HL-60 (cell line): ENCODE measurements at regions not wholly inside any gene's neighbourhood (a gene's known extent, or its start where the extent isn't known, plus 50 kb on each side); places are given as distances from the start of the nearest gene placed in this dataset.

ENCODE experiments used
- DNase-seq, 2 experiments: peaks; one replicate each; pipeline ENCODE4 v3.0.0-alpha.2; 2010 to 2020; ENCODE audit warnings: low read depth in 1 of 2, low spot score in 1 of 2
- H3K27ac ChIP-seq: fragments of 250-450 bp; sonication (Bioruptor Pico); replicated peaks from 2 replicates; pipeline ENCODE4 v1.5.1; 2020; ENCODE audit warnings: mild to moderate bottlenecking, moderate library complexity
- H3K27me3 ChIP-seq: fragments of 250-450 bp; sonication (Bioruptor Pico); 2 replicates; pipeline ENCODE4 v1.5.1; 2021; ENCODE audit warnings: mild to moderate bottlenecking, moderate library complexity; ENCODE audit not compliant: insufficient read depth, poor library complexity, severe bottlenecking
- H3K4me3 ChIP-seq: replicated peaks from 2 replicates; pipeline ENCODE4 v1.5.1; 2011; ENCODE audit warnings: mild to moderate bottlenecking, control low read depth, low read length; ENCODE audit not compliant: insufficient read depth
- GABPA ChIP-seq: IDR thresholded peaks from 2 replicates; pipeline ENCODE4 v1.6.1; 2012; ENCODE audit warnings: low read depth
- POLR2AphosphoS5 ChIP-seq: IDR thresholded peaks from 2 replicates; pipeline ENCODE4 v1.6.1; 2012; ENCODE audit warnings: low read depth
- SPI1 ChIP-seq: IDR thresholded peaks from 2 replicates; pipeline ENCODE4 v1.6.1; 2012; ENCODE audit warnings: low read depth, mild to moderate bottlenecking, borderline replicate concordance
- TF ChIP-seq, protein P1 (sequence below): IDR thresholded peaks from 2 replicates; pipeline ENCODE4 v1.6.1; 2012; ENCODE audit warnings: low read depth; ENCODE audit not compliant: insufficient replicate concordance
- TF ChIP-seq, protein P2 (sequence below): IDR thresholded peaks from one replicate; pipeline ENCODE4 v1.5.1; 2011; ENCODE audit warnings: low read length, control low read depth, inconsistent platforms; ENCODE audit not compliant: insufficient read depth

DNA sequence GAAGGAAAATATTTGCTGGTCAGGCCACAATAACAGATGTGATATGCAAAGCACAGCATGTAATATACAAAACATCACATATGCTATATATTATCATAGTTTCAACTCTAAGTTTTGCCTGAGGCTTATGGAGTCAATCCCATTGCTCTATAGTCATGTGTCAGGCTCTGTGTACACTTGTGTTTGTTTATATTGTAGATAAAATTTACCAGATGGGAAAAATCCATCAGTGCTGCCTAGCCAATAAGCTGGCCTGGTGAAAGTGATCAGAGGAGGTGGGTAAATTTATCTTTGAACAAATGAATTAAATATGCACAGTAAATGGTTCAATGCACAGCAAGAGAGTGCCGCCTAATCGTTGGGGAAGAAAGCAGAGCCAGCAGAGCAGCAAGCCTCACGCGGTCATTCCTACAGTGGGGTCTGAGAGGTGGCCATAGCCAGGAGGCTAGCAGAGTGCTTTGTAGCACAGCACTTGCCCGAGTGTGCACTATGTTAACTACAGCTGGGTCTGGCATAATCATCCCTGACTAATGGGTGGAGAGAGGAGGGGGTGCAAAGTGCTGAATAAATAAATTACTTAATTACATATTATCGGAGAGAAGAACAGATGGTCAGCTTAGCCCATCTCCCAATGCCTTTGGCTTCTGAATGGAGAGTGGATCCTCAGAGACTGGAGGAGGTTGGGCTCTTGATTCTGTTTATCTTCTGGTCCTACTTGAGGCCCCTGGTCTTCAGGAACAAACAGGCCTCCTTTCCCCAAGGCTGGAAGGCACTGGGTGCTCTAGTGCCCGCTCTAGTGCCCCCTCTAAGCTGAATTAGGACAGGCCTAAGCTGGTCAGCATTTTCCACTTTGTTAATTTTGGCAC lies 153.5 kb downstream of the MAT2B start:
- DNase-seq: no peak
- no peak overlapping the region for H3K4me3 ChIP-seq
- no peak for TF ChIP-seq POLR2AphosphoS5
- TF ChIP-seq, protein P1, sequence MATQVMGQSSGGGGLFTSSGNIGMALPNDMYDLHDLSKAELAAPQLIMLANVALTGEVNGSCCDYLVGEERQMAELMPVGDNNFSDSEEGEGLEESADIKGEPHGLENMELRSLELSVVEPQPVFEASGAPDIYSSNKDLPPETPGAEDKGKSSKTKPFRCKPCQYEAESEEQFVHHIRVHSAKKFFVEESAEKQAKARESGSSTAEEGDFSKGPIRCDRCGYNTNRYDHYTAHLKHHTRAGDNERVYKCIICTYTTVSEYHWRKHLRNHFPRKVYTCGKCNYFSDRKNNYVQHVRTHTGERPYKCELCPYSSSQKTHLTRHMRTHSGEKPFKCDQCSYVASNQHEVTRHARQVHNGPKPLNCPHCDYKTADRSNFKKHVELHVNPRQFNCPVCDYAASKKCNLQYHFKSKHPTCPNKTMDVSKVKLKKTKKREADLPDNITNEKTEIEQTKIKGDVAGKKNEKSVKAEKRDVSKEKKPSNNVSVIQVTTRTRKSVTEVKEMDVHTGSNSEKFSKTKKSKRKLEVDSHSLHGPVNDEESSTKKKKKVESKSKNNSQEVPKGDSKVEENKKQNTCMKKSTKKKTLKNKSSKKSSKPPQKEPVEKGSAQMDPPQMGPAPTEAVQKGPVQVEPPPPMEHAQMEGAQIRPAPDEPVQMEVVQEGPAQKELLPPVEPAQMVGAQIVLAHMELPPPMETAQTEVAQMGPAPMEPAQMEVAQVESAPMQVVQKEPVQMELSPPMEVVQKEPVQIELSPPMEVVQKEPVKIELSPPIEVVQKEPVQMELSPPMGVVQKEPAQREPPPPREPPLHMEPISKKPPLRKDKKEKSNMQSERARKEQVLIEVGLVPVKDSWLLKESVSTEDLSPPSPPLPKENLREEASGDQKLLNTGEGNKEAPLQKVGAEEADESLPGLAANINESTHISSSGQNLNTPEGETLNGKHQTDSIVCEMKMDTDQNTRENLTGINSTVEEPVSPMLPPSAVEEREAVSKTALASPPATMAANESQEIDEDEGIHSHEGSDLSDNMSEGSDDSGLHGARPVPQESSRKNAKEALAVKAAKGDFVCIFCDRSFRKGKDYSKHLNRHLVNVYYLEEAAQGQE: no peak
- TF ChIP-seq GABPA: no peak
- TF ChIP-seq, protein P2, sequence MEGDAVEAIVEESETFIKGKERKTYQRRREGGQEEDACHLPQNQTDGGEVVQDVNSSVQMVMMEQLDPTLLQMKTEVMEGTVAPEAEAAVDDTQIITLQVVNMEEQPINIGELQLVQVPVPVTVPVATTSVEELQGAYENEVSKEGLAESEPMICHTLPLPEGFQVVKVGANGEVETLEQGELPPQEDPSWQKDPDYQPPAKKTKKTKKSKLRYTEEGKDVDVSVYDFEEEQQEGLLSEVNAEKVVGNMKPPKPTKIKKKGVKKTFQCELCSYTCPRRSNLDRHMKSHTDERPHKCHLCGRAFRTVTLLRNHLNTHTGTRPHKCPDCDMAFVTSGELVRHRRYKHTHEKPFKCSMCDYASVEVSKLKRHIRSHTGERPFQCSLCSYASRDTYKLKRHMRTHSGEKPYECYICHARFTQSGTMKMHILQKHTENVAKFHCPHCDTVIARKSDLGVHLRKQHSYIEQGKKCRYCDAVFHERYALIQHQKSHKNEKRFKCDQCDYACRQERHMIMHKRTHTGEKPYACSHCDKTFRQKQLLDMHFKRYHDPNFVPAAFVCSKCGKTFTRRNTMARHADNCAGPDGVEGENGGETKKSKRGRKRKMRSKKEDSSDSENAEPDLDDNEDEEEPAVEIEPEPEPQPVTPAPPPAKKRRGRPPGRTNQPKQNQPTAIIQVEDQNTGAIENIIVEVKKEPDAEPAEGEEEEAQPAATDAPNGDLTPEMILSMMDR: no peak
- no peak for TF ChIP-seq SPI1
- H3K27me3 ChIP-seq: no peaks in the 10 kb centered on the region
- H3K27ac ChIP-seq: no peak overlapping the region

DNA sequence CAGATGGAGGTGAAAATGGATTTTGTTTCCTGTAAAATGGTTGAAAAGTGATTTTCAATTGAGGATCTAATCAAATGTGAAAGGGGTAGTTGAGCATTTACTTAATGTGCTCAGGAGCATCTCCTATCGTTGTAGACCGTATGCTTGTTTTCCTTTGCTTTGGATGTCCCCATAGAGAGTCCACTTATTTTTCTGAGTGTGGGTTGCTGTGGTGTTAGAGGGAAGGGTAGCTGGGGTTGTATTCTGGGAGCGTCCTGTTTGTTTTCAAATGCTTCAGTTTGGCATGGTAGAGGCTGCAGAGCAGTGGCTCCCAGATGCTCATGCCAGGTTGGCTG lies 154.1 kb downstream of the MAT2B start:
- Histone ChIP-seq H3K27me3 (no peaks in the 10 kb centered on the region), H3K27ac (no peak overlapping the region), H3K4me3 (no peak overlapping the region)
- DNase-seq: no peak
- TF ChIP-seq POLR2AphosphoS5: no peak
- TF ChIP-seq, protein P2: no peak
- no peak for TF ChIP-seq SPI1
- TF ChIP-seq, protein P1: no peak
- no peak for TF ChIP-seq GABPA

DNA sequence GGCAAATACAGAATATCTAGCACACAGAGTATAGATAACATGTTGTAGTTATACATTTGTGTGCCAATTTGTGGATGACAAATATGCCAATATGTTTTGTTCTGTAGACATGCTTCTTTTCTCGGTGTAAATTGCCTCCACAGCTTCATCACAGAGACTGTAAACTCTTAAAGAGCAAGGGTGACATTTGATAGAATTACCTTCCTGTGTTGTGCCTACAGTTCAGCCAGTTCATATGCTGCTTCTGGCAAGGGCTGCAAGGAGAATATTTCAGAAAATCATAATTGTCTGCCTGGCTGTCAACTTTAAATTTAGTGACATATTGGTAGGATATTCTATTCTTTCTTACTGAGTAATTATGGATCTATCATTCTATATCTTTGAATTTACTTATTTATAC lies 155.1 kb downstream of the MAT2B start:
- TF ChIP-seq, protein P2: no peak
- TF ChIP-seq, protein P1: no peak
- TF ChIP-seq SPI1: no peak
- no peak for TF ChIP-seq POLR2AphosphoS5
- no peak for TF ChIP-seq GABPA
- Histone ChIP-seq H3K27ac (no peak overlapping the region), H3K27me3 (no peaks in the 10 kb centered on the region), H3K4me3 (no peak overlapping the region)
- no peak for DNase-seq
